AG09309 (cell line): ENCODE measurements at regions not wholly inside any gene's neighbourhood (a gene's known extent, or its start where the extent isn't known, plus 50 kb on each side); places are given as distances from the start of the nearest gene placed in this dataset.
"Not testable (repeated sequence)": the region's sequence is repeated elsewhere in the genome, so short reads cannot be mapped to it uniquely, and the experiment has no call there.

Experiments
- DNase-seq: peaks from one replicate; pipeline ENCODE4 v3.0.0-alpha.2; 2010; ENCODE audit warnings: low read depth
- H3K4me3 ChIP-seq: 2 replicates; pipeline ENCODE4 v1.5.1; 2011; ENCODE audit warnings: mild to moderate bottlenecking, low read depth, low read length, moderate library complexity; ENCODE audit not compliant: control insufficient read depth

- DNase-seq, H3K4me3 ChIP-seq: not testable (repeated sequence)
Measured at GRCh38 chrX:222800-223513, 58.2 kb upstream of the PLCXD1 start.

- DNase-seq, H3K4me3 ChIP-seq: not testable (repeated sequence)
Measured at GRCh38 chrX:223514-223854, 57.7 kb upstream of the PLCXD1 start.

DNA sequence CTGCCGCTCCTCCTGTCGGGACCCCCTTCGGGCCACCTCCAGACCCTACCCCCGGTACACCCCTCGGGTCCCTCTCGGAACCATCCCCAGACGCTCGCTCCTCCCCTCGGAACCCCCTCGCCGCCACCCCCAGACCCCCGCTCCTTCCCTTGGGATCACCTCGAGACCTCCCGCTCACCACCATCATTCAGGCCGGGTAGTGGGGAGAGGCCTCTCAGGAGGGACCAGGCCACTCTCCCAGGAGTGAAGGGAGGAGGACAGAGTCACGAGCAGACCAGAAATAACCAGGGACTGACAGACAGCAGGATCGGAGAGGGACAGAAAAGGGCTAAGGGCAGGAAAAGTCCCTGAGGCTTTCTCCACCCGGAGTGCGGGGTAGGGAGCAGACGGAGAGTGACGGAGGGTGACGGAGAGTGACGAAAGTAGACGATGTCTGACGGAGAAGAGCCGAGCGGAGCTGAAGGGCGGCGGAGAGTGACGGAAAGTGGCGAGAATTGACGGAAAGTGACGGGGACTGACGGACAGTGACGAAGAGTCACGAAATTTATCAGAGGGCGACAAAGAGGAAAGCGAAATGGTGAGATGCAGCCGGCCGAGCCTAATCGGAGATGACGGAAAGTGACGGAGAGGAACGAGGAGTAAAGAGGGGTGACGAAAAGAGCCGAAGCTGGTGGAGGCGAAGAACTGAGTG, 54.6 kb upstream of the PLCXD1 start:
- peak overlapping the region; percentile 37 for H3K4me3 ChIP-seq
- DNase-seq = not testable (repeated sequence)

- H3K4me3 ChIP-seq, DNase-seq: not testable (repeated sequence)
Measured at GRCh38 chrX:227396-227795, 53.8 kb upstream of the PLCXD1 start.
